SK-N-SH treated with all-trans-retinoic acid at 6 μM for 48 hours (cell line): ENCODE measurements at regions not wholly inside any gene's neighbourhood (a gene's known extent, or its start where the extent isn't known, plus 50 kb on each side); places are given as distances from the start of the nearest gene placed in this dataset.
A peak's percentile ranks its signal among the peaks of the same experiment; 100 is the strongest.
"Not testable (repeated sequence)": the region's sequence is repeated elsewhere in the genome, so short reads cannot be mapped to it uniquely, and the experiment has no call there.

Experiments
- ATAC-seq: fragments of 200-7000 bp; cut with Tn5 transposase; 3 replicates; pipeline ENCODE4 v1.9.1; 2020; ENCODE audit warnings: mild to moderate bottlenecking, moderate library complexity
- ARNTL ChIP-seq: fragments of 450-650 bp; formaldehyde crosslinking; IDR thresholded peaks from 2 replicates; pipeline ENCODE4 v1.5.0; 2020; ENCODE audit warnings: low read depth, mild to moderate bottlenecking, moderate library complexity, borderline replicate concordance
- ISL1 ChIP-seq: fragments of 250-450 bp; sonication (Bioruptor Pico); IDR thresholded peaks from 2 replicates; pipeline ENCODE4 v2.1.2; 2022; ENCODE audit warnings: mild to moderate bottlenecking, moderate library complexity
- TCF4 ChIP-seq: fragments of 250-450 bp; sonication (Bioruptor Pico); IDR thresholded peaks from 2 replicates; pipeline ENCODE4 v1.8.0; 2021; ENCODE audit warnings: mild to moderate bottlenecking, moderate library complexity, borderline replicate concordance
- ZNF8 ChIP-seq: fragments of 450-650 bp; formaldehyde crosslinking; IDR thresholded peaks from 2 replicates; pipeline ENCODE4 v1.5.0; 2020; ENCODE audit warnings: mild to moderate bottlenecking, moderate library complexity

GRCh38 chr1:83457735-83458248 is 541.1 kb downstream of the TTLL7 start:
- peak; percentile 45 for TF ChIP-seq ISL1
- ATAC-seq, result peak; percentile 84

DNA sequence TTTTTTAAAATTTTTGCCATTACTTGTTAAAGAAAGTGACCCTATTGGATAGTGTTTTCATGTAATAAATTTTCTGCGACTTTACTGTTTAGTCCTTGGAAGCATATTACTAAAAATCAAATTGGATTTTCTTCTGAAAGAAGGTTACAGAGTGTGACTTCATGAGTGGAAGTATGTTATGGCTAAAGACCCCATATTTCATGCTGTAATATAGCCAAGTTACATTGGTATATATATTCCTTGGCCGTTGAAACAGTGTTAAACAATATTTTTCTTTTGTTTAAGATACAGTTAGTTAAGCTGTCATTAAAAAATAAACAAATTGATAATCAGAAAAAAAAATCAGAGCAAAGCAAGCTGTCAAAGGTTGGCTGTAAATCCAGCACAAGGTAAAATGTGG is 541.7 kb downstream of the TTLL7 start:
- not testable (repeated sequence) for ATAC-seq

- not testable (repeated sequence) for ATAC-seq
Observed at GRCh38 chr1:83455753-83456152, 543.2 kb downstream of the TTLL7 start.

DNA sequence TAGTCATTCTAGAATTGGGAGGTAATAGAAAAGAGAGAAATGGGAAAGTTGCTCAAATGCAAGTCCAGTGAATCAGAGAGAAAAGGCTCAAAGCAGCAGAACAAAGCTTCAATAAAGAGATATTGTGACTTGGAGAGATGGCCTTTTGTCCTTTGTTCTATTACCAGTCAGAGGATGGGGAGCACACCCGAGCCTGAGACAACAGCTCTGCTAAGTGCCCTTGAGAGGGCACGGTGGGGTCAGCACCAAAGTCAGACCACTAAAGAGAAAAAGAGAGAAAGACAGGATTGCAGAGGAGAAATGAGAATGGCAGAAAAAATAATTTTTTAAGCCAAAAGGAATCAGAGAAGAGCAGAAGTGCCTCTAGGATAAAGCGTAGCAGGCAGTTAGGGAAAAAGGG is 553.1 kb downstream of the TTLL7 start:
- ATAC-seq, result not testable (repeated sequence)

GRCh38 chr1:83442412-83442811 is 556.5 kb downstream of the TTLL7 start:
- ATAC-seq, result not testable (repeated sequence)

DNA sequence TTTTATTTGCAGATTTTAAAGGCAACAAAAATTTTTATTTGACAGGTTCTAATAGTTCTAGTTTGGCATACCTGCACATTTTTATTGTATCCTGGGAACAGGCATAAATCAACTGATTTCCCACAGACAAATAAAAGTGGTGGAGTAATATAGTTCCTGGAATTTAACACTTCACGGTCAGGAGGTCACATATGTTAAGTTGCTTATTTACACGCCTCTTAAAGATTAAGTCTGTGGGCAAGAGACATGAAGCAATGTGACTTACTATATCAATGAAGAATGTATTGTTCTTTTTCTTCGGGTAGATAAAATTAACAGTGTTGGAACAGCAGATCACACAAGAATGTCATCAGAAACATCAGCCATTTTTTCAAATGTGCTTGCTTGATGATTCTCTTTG is 558.3 kb downstream of the TTLL7 start:
- ATAC-seq, result not testable (repeated sequence)

DNA sequence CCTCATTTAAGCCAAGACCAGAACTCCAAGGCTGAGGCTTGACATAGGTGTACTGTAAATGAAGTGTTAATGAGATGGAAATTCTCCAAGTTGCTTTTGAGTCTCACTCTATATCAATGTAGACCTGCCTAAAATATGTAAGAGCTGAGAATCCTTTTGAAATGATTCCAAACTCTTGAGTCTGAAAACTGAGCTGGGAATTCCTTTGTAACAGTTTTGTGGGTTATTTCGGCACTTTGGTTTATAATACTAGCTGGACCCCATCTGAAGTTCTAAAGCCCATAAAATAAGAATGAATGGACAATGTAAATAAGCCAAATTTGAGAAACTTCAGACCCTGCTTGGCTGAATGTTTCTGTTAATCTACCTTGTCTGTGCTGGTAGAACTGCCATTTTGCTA is 558.9 kb downstream of the TTLL7 start:
- ATAC-seq, result not testable (repeated sequence)

- ATAC-seq, result not testable (repeated sequence)
Observed at GRCh38 chr1:83438316-83438715, 560.6 kb downstream of the TTLL7 start.

DNA sequence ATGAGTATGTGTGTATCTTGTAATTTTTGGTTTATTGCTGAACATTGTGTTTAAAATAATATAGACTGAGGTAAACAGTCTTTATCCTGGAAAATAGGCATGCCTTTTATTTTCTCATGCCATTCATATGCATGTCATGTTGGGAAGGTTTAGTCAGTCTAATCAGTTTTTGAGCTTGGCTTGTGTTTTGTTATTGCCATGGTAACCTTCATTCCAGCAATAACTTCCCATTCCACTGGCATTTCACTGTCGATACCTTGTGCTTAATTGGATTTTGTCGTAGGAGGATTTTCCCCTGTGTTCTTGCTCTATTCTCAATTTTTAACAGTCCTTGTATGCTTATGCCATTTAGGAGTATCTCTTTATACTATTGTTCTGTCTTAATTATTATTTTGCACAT is 563.6 kb downstream of the TTLL7 start:
- not testable (repeated sequence) for ATAC-seq

DNA sequence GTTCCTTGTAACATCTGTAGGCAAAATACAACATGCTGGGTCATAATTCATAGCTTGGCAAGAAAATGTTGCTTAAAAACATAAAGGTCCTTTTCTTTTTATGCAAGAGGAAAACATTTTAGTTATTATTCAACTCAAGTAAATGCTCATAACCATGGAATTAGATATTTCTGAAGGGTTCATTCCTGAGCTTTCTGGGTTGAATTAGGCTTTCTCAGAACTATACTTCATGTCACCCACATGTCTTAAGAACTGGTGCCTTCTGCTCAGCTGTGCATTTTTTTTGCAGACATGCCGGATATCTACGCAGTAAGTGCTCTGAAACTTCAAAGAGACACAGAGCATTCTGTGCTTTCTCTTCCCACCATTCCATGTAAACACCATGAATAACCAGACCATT is 571.4 kb downstream of the TTLL7 start:
- ATAC-seq, result not testable (repeated sequence)

GRCh38 chr1:83423382-83423781 is 575.5 kb downstream of the TTLL7 start:
- ATAC-seq, result not testable (repeated sequence)

DNA sequence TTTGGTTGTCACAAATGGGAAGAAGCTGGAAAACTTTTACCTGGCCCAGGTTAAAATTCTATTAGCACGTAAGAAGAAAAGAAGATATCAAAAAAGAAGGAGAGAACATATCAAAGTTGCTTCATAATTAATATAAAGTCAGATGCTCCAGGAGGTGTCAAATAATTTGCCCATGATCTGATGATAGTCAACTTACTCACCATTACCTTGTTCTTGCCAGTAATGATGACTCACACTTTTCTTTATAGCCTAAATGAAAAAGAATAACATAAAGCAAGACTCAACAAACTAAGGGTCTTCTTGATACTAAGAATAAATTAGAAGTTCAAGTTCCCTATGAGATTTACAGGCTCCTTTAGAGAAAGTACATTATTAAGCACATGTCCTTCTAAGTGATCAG is 580.4 kb downstream of the TTLL7 start:
- no peak for ATAC-seq
- no peak for TF ChIP-seq ZNF8 (CRISPR knock-in tag)
- no peak for TF ChIP-seq ARNTL (CRISPR knock-in tag)
- TF ChIP-seq TCF4 (CRISPR knock-in tag), result no peak

GRCh38 chr1:83413839-83414107 is 585.2 kb downstream of the TTLL7 start:
- ATAC-seq, result not testable (repeated sequence)

GRCh38 chr1:83410746-83411413 is 588.1 kb downstream of the TTLL7 start:
- peak; percentile 81 for ATAC-seq

DNA sequence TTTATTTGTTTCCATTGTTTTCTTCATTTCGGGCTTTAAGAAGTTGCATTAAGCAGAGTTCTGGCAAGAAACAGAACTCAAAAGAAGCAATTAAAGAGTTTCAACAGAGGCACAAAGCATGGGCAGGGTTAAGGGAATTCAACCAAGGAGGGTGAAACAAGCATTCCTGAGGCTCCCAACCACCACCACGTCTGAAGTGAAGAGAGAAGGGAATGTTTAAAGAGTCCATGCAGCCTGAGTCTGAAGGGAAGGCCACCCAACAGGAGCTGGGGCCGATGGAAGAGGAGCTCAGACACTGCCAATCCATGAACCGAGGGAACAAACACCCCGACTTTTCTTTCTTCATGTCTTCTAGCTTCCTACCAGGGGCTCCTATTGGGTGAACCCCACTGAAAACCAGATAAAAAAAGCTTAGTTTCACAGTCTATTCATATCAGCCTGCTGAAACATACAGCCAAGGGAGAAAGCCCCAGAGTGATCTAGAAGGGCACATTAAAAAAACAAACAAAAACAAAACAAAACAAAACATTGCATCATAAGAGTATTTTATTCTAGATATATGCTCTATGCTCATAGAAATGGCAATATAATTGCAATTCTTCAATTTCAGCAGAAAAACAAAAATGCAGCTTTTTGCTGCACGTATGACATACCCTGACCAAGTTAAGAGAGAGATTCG is 592.1 kb downstream of the TTLL7 start:
- not testable (repeated sequence) for ATAC-seq

GRCh38 chr1:83405789-83406188 is 593.1 kb downstream of the TTLL7 start:
- not testable (repeated sequence) for ATAC-seq

DNA sequence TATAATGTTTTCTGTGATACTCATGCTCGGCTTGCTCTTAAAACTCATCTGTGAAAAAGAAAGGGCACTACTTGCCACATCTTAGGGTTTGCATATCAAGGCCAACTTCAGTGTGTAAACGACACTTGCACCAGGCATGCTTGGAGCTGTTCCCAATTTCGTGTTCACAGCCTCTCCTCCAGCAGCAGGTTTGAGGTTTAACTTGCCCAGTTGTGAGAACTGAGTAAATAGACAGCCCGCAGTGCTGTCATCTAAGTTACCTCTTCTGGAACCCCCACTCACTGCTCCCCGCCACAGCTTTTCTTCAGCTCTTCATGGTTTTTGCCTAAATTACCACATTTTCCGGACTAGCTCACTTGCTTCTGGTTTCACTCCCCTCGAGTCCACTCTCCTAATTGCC is 595.4 kb downstream of the TTLL7 start:
- ATAC-seq, result not testable (repeated sequence)

DNA sequence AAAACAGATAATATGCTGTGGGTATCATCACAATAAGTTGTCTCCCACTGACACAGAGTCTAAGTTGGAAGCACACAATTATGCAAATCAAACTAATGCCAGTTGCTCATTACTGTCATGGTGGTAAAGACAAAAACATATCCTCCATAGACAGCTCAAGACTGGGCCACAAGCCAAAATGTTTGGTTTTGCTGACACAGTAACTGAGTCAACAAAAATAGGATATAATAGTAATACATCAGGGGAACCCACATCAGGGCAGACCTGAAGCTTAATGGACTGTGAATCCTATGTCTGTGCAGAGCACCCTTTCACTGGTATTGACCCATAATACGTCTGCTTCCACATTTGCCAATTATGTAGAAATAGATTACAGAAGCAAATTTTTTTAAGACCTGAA is 597.8 kb downstream of the TTLL7 start:
- not testable (repeated sequence) for ATAC-seq
